Left ventricle myocardium inferior (tissue), 1 donor: ENCODE measurements at regions not wholly inside any gene's neighbourhood (a gene's known extent, or its start where the extent isn't known, plus 50 kb on each side); places are given as distances from the start of the nearest gene placed in this dataset.

Source experiments
- DNase-seq: peaks from one replicate; pipeline ENCODE4 v3.0.0-alpha.2; 2020
- H3K27ac ChIP-seq: fragments of 200-600 bp; replicated peaks from 2 replicates; pipeline ENCODE4 v1.8.0; 2021
- H3K27me3 ChIP-seq: fragments of 200-600 bp; 2 replicates; pipeline ENCODE4 v1.8.0; 2021; ENCODE audit warnings: low read depth
- H3K36me3 ChIP-seq: fragments of 200-600 bp; 2 replicates; pipeline ENCODE4 v1.8.0; 2021
- H3K4me1 ChIP-seq: fragments of 200-600 bp; 2 replicates; pipeline ENCODE4 v1.8.0; 2021
- H3K4me3 ChIP-seq: fragments of 200-600 bp; 2 replicates; pipeline ENCODE4 v1.8.0; 2021; ENCODE audit warnings: mild to moderate bottlenecking, moderate library complexity
- H3K9me3 ChIP-seq: fragments of 200-600 bp; replicated peaks from 2 replicates; pipeline ENCODE4 v1.8.0; 2021
- intact Hi-C: fragments of 100-400 bp; cut with micrococcal nuclease; formaldehyde crosslinking; loops from one replicate; pipeline ENCODE4 v1.11.0; 2022
- TF ChIP-seq, protein P1 (sequence below): fragments of 200-600 bp; IDR thresholded peaks from 2 replicates; pipeline ENCODE4 v1.8.0; 2021; ENCODE audit warnings: antibody characterized with exemption, mild to moderate bottlenecking, borderline replicate concordance
- donor health status: DM: no; HTN: yes; CAD: no; lungs with severe emphysema.

DNA sequence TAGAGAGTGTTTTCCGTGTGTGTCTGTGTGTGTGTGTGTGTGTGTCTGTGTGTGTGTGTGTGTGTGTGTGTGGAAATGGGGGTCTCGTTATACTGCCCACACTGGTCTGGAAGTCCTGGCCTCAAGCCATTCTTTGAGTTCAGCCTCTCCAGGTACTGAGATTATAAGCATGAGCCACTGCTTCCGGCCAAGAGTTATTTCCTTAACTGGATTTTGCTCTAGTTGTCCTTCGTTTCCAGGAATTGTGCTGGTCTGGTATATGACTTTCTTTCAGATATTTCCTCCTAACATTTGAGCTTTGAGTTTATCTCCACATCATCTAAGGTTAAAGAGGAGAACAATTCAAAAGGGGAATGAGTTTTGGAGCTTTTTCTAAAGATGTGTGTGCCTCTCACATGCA is 124.8 kb downstream of the SH3BGRL2 start:
- Histone ChIP-seq H3K27ac (no peak overlapping the region), H3K4me3 (no peak overlapping the region), H3K27me3 (no peaks in the 10 kb centered on the region), H3K36me3 (no peaks in the 10 kb centered on the region), H3K9me3 (no peaks in the 10 kb centered on the region), H3K4me1 (no peaks in the 10 kb centered on the region)
- TF ChIP-seq, protein P1, sequence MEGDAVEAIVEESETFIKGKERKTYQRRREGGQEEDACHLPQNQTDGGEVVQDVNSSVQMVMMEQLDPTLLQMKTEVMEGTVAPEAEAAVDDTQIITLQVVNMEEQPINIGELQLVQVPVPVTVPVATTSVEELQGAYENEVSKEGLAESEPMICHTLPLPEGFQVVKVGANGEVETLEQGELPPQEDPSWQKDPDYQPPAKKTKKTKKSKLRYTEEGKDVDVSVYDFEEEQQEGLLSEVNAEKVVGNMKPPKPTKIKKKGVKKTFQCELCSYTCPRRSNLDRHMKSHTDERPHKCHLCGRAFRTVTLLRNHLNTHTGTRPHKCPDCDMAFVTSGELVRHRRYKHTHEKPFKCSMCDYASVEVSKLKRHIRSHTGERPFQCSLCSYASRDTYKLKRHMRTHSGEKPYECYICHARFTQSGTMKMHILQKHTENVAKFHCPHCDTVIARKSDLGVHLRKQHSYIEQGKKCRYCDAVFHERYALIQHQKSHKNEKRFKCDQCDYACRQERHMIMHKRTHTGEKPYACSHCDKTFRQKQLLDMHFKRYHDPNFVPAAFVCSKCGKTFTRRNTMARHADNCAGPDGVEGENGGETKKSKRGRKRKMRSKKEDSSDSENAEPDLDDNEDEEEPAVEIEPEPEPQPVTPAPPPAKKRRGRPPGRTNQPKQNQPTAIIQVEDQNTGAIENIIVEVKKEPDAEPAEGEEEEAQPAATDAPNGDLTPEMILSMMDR: no peak
- no peak for DNase-seq
- intact Hi-C loops: no loop called here
